Heart left ventricle (tissue), 16 donors: ENCODE measurements at regions not wholly inside any gene's neighbourhood (a gene's known extent, or its start where the extent isn't known, plus 50 kb on each side); places are given as distances from the start of the nearest gene placed in this dataset.

Source experiments
- ATAC-seq, 4 donors: fragments of 200-7000 bp; cut with Tn5 transposase; one replicate each; pipeline ENCODE4 v1.9.1; 2020 to 2022; ENCODE audit warnings: moderate library complexity in 4 of 4, mild to moderate bottlenecking in 3 of 4, moderate number of reproducible peaks in 1 of 4
- DNase-seq, 5 donors: peaks; one replicate each; pipeline ENCODE4 v3.0.0-alpha.2; 2020
- H3K27ac ChIP-seq, 12 donors: fragments of 200-600 bp; sonication (generic) in 4 of 12; one replicate each; pipeline versions ENCODE4 v1.5.0 to v1.8.0; 2016 to 2022; ENCODE audit warnings: mild to moderate bottlenecking in 2 of 12
- H3K27me3 ChIP-seq, 9 donors: fragments of 200-600 bp; sonication (generic) in 2 of 9; one replicate each; pipeline versions ENCODE4 v1.5.1 to v1.8.0; 2016 to 2022; ENCODE audit warnings: mild to moderate bottlenecking in 3 of 9
- H3K36me3 ChIP-seq, 9 donors: fragments of 200-600 bp; sonication (generic) in 2 of 9; one replicate each; pipeline versions ENCODE4 v1.5.0 to v1.8.0; 2018 to 2022; ENCODE audit warnings: mild to moderate bottlenecking in 2 of 9
- H3K4me1 ChIP-seq, 12 donors: fragments of 200-600 bp; sonication (generic) in 4 of 12; one replicate each; pipeline versions ENCODE4 v1.5.0 to v1.8.0; 2016 to 2022; ENCODE audit warnings: mild to moderate bottlenecking in 3 of 12
- H3K4me3 ChIP-seq, 12 donors: fragments of 200-600 bp; sonication (generic) in 4 of 12; one replicate each; pipeline versions ENCODE4 v1.5.0 to v1.8.0; 2017 to 2022; ENCODE audit warnings: mild to moderate bottlenecking in 9 of 12, moderate library complexity in 4 of 12
- H3K9me3 ChIP-seq, 12 donors: fragments of 200-600 bp; sonication (generic) in 4 of 12; one replicate each; pipeline versions ENCODE4 v1.5.0 to v1.8.0; 2016 to 2022; ENCODE audit warnings: mild to moderate bottlenecking in 1 of 12
- CTCF ChIP-seq, 12 donors: fragments of 200-600 bp; sonication (generic) in 4 of 12; IDR thresholded peaks; one replicate each; pipeline versions ENCODE4 v1.5.0 to v1.8.0; 2018 to 2022; ENCODE audit warnings: antibody characterized with exemption in 12 of 12, mild to moderate bottlenecking in 5 of 12
- POLR2A ChIP-seq, 2 donors: fragments of 450-650 bp; IDR thresholded peaks; one replicate each; pipeline ENCODE4 v1.6.1; 2017; ENCODE audit warnings: antibody characterized with exemption in 2 of 2, mild to moderate bottlenecking in 2 of 2, moderate library complexity in 2 of 2
- WGBS, 4 donors: extraction: QIAGEN DNeasy Blood & Tissue Kit in 2 of 4; methylation state at CpG; one replicate each; pipeline versions ENCODE4 v1.1.5 to v1.1.7; 2013 to 2018; 5-methylcytosine and 5-hydroxymethylcytosine counted together
- intact Hi-C, 10 donors: fragments of 100-400 bp; cut with DNase I; formaldehyde crosslinking; loops; one replicate each; pipeline versions ENCODE4 v1.11.1 to v1.14.2; 2022
- donor health status: ischemic (EF 13 %, LVEDD 7.1; RV severe dilation, severe dysfunction).
- donor health status: healthy with polysubstance abuse.
- donor health status: DM: no; HTN: yes; CAD: no.
- donor health status: DM: no; HTN: no; CAD: no.
- donor health status: ischemic (EF 25% LVEDD 6.9; RV normal size, moderate dysfunction).
- donor health status: ischemic (EF 25% LVEDD 5.7; RV mildly dilated, moderate dysfunction).
- donor health status: healthy.
- donor health status: DM: yes; HTN: yes; CAD: no.
- donor health status: ischemic (EF 35%, LVEDD 5.7; RV mildly dilated, moderate dysfunction).
- donor health status: nonischemic (EF 11% LVEDD 7.7; RV severe dilation, severe dysfunction).
- donor health status: DM: yes; HTN: yes; CAD: no.
- donor health status: PGD.
- donor health status: ischemic (EF 29% LVEDD 5.4; RV normal size, mild dysfunction).
- donor health status: nonischemic (EF 23%, LVEDD 6.1; RV moderate dilation, normal function).

DNA sequence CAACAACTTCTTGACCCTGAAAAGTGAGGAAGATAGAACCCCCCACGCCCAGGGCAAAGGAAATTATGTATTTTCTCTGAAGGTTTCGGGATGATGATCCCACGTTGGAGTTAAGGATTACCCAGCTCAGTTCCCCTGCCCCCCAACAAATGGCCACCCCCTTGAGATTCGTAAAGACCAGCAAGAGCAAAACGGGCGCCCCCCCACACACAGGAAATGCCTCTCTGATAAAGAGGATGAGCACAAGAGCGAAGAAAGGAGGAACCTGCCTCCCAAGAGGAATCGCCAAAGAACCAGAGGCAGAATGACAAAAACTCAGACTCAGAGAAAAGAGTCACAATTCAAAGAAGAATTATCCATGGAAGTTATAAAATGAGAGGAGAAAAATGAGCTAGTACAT, 576.9 kb downstream of the MATN1 start:
- ATAC-seq (no peak), DNase-seq (peak in 1 of 5 donors; percentile 2)
- intact Hi-C loops, result no loop called here
- Histone ChIP-seq H3K9me3 (peaks cover 0 to 9% (median 0%) of the 10 kb centered on the region in 12 donors), H3K4me1 (no peaks in the 10 kb centered on the region), H3K27ac (no peak overlapping the region), H3K36me3 (no peaks in the 10 kb centered on the region), H3K27me3 (peaks cover 0 to 11% (median 0%) of the 10 kb centered on the region in 9 donors), H3K4me3 (no peak overlapping the region)
- 44 to 49% (median 47%) methylated on average over 8 of the region's 8 CpGs for whole genome bisulfite sequencing, 4 donors
- TF ChIP-seq CTCF (IDR thresholded peaks at IDR 0.05), result no peak
- no peak for TF ChIP-seq POLR2A (IDR thresholded peaks at IDR 0.05)

- TF ChIP-seq POLR2A (IDR thresholded peaks at IDR 0.05) (no peak), CTCF (IDR thresholded peaks at IDR 0.05) (no peak)
- no peaks in the 10 kb centered on the region for H3K4me1 ChIP-seq
- intact Hi-C loops, result no loop called here
- DNase-seq, result peak in 1 of 5 donors; percentile 3
- H3K9me3 ChIP-seq, result peaks cover 0 to 3% (median 0%) of the 10 kb centered on the region in 12 donors
- peaks cover 0 to 11% (median 0%) of the 10 kb centered on the region in 9 donors for H3K27me3 ChIP-seq
- no peak overlapping the region for H3K27ac ChIP-seq
- H3K4me3 ChIP-seq, result no peak overlapping the region
- H3K36me3 ChIP-seq, result no peaks in the 10 kb centered on the region
- ATAC-seq, result no peak
- 63 to 77% (median 69%) methylated on average over 4 of the region's 4 CpGs for WGBS, 4 donors
Observed at GRCh38 chr1:30145723-30146303, 577.6 kb downstream of the MATN1 start.

GRCh38 chr1:30144831-30145230, 578.6 kb downstream of the MATN1 start:
- Histone ChIP-seq H3K36me3 (no peaks in the 10 kb centered on the region), H3K4me3 (no peak overlapping the region), H3K4me1 (no peaks in the 10 kb centered on the region), H3K27me3 (peaks cover 0 to 11% (median 0%) of the 10 kb centered on the region in 9 donors), H3K9me3 (no peaks in the 10 kb centered on the region), H3K27ac (no peak overlapping the region)
- intact Hi-C loops, result no loop called here
- WGBS, 4 donors, result 84 to 95% (median 91%) methylated on average over 1 of the region's 1 CpG
- ATAC-seq (no peak), DNase-seq (no peak)
- no peak for TF ChIP-seq CTCF (IDR thresholded peaks at IDR 0.05)

- H3K9me3 ChIP-seq, result no peaks in the 10 kb centered on the region
- H3K4me3 ChIP-seq, result no peak overlapping the region
- H3K27ac ChIP-seq, result no peak overlapping the region
- no peaks in the 10 kb centered on the region for H3K36me3 ChIP-seq
- ATAC-seq, result no peak
- WGBS, 4 donors, result 50 to 72% (median 72%) methylated on average over 1 of the region's 1 CpG; no CpG with 5 or more reads in 1 of the 4 donors
- peaks cover 0 to 11% (median 0%) of the 10 kb centered on the region in 9 donors for H3K27me3 ChIP-seq
- DNase-seq, result no peak
- no peaks in the 10 kb centered on the region for H3K4me1 ChIP-seq
- intact Hi-C loops, result no loop called here
- no peak for TF ChIP-seq CTCF (IDR thresholded peaks at IDR 0.05)
- TF ChIP-seq POLR2A (IDR thresholded peaks at IDR 0.05), result no peak
Observed at GRCh38 chr1:30143517-30143916, 579.9 kb downstream of the MATN1 start.
